ENCODE measurements at regions not wholly inside any gene's neighbourhood (a gene's known extent, or its start where the extent isn't known, plus 50 kb on each side); places are given as distances from the start of the nearest gene placed in this dataset.

GRCh38 chr18:27253571-27253970 lies 68.5 kb upstream of the CHST9 start:
- TF ChIP-seq CTCF (conservative IDR thresholded peaks at IDR 0.05; ENCODE audit: low read depth, low read length) (no peak), RAD21 (IDR thresholded peaks at IDR 0.05; ENCODE audit: low read length) (no peak), POLR2A (IDR thresholded peaks at IDR 0.05; ENCODE audit: low read depth, low read length) (no peak), RCOR1 (IDR thresholded peaks at IDR 0.05; ENCODE audit: insufficient replicate concordance, low read length) (no peak), CEBPB (IDR thresholded peaks at IDR 0.05; ENCODE audit: low read depth, low read length) (no peak), RFX5 (IDR thresholded peaks at IDR 0.05; ENCODE audit: low read depth, low read length) (no peak), USF2 (IDR thresholded peaks at IDR 0.05; ENCODE audit: low read depth, low read length) (no peak)
